ENCODE measurements at regions not wholly inside any gene's neighbourhood (a gene's known extent, or its start where the extent isn't known, plus 50 kb on each side); places are given as distances from the start of the nearest gene placed in this dataset.

DNA sequence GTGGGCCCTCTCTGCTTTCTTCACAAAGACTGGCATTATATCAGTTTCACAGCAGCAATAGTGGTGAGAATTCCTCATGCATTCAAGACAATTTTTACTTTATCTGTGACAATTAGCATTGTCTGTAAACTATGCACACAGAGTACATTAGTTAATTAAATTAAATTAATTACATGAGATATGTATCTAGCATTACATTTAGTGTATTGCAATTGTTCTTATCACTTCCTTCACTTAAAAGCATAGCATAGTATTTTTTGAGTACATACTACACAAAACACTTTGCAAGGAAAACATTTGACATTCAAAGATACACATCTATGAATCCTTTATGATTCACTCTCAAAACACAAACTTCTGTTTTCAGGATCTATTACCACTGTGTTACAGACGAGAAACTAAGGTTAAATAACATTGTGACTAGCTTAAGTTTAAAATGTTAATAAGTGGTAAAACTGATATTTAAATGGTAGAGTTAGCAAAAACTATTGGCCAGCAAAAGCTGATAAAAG lies 1542.6 kb downstream of the PLA2G4A start:
- TF ChIP-seq, protein P1, sequence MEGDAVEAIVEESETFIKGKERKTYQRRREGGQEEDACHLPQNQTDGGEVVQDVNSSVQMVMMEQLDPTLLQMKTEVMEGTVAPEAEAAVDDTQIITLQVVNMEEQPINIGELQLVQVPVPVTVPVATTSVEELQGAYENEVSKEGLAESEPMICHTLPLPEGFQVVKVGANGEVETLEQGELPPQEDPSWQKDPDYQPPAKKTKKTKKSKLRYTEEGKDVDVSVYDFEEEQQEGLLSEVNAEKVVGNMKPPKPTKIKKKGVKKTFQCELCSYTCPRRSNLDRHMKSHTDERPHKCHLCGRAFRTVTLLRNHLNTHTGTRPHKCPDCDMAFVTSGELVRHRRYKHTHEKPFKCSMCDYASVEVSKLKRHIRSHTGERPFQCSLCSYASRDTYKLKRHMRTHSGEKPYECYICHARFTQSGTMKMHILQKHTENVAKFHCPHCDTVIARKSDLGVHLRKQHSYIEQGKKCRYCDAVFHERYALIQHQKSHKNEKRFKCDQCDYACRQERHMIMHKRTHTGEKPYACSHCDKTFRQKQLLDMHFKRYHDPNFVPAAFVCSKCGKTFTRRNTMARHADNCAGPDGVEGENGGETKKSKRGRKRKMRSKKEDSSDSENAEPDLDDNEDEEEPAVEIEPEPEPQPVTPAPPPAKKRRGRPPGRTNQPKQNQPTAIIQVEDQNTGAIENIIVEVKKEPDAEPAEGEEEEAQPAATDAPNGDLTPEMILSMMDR (IDR thresholded peaks at IDR 0.05): no peak
- no peak for TF ChIP-seq POLR2A (IDR thresholded peaks at IDR 0.05)
